Neuronal stem cell (in vitro differentiated cells): ENCODE measurements at regions not wholly inside any gene's neighbourhood (a gene's known extent, or its start where the extent isn't known, plus 50 kb on each side); places are given as distances from the start of the nearest gene placed in this dataset.

Experiments
- DNase-seq: peaks from one replicate; pipeline ENCODE4 v3.0.0-alpha.2; 2013; ENCODE audit warnings: low spot score
- H2AFZ ChIP-seq: one replicate; pipeline ENCODE4 v1.6.1; 2013; ENCODE audit warnings: mild to moderate bottlenecking, low read length, inconsistent platforms
- H2AK5ac ChIP-seq: 2 replicates; pipeline ENCODE4 v1.6.1; 2013; ENCODE audit warnings: low read depth, mild to moderate bottlenecking, inconsistent platforms, low read length, moderate library complexity, mixed read lengths
- H2BK120ac ChIP-seq: 2 replicates; pipeline ENCODE4 v1.6.1; 2013; ENCODE audit warnings: low read depth, mild to moderate bottlenecking, inconsistent platforms, low read length, moderate library complexity, mixed read lengths
- H2BK12ac ChIP-seq: one replicate; pipeline ENCODE4 v1.6.1; 2013; ENCODE audit warnings: low read length, inconsistent platforms
- H2BK15ac ChIP-seq: 2 replicates; pipeline ENCODE4 v1.6.1; 2013; ENCODE audit warnings: mild to moderate bottlenecking, low read length, inconsistent platforms, mixed read lengths
- H2BK5ac ChIP-seq: one replicate; pipeline ENCODE4 v1.6.1; 2013; ENCODE audit warnings: inconsistent platforms, mild to moderate bottlenecking, low read length, moderate library complexity
- H3K14ac ChIP-seq: one replicate; pipeline ENCODE4 v1.6.1; 2013; ENCODE audit warnings: low read length, inconsistent platforms
- H3K18ac ChIP-seq: 2 replicates; pipeline ENCODE4 v1.6.1; 2013; ENCODE audit warnings: low read length, inconsistent platforms
- H3K23ac ChIP-seq: 2 replicates; pipeline ENCODE4 v1.6.1; 2013; ENCODE audit warnings: low read depth, mild to moderate bottlenecking, mixed read lengths, low read length, inconsistent platforms; ENCODE audit not compliant: poor library complexity
- H3K27ac ChIP-seq: replicated peaks from 3 replicates; pipeline ENCODE4 v1.5.1; 2013; ENCODE audit warnings: low read length, inconsistent platforms
- H3K27me3 ChIP-seq, 3 experiments: 2 replicates each; pipeline ENCODE4 v1.6.1; 2013; ENCODE audit warnings: low read length in 3 of 3, mild to moderate bottlenecking in 2 of 3, inconsistent platforms in 1 of 3, low read depth in 1 of 3, mixed read lengths in 1 of 3, moderate library complexity in 1 of 3; ENCODE audit not compliant: control insufficient read depth in 3 of 3, insufficient read depth in 3 of 3
- H3K36me3 ChIP-seq, 2 donors: replicated peaks in 1 of 2; 2 replicates each; pipeline ENCODE4 v1.6.1; 2013; ENCODE audit warnings: low read length in 2 of 2; ENCODE audit not compliant: control insufficient read depth in 2 of 2, insufficient read depth in 2 of 2
- H3K4ac ChIP-seq: 2 replicates; pipeline ENCODE4 v1.6.1; 2013; ENCODE audit warnings: inconsistent platforms, mild to moderate bottlenecking, low read length, moderate library complexity
- H3K4me1 ChIP-seq, 2 donors: 1 replicate in 1 of 2; 2 replicates in 1 of 2; pipeline ENCODE4 v1.6.1; 2013; ENCODE audit warnings: low read length in 2 of 2, low read depth in 1 of 2; ENCODE audit not compliant: control insufficient read depth in 2 of 2, insufficient read depth in 1 of 2
- H3K4me2 ChIP-seq: one replicate; pipeline ENCODE4 v1.6.1; 2013; ENCODE audit warnings: mild to moderate bottlenecking, low read length, inconsistent platforms; ENCODE audit not compliant: insufficient read depth, poor library complexity, severe bottlenecking
- H3K4me3 ChIP-seq, 2 donors: 2 replicates each; pipeline ENCODE4 v1.5.1; 2013; ENCODE audit warnings: low read length in 2 of 2, mild to moderate bottlenecking in 2 of 2, inconsistent platforms in 1 of 2, moderate library complexity in 1 of 2
- H3K79me1 ChIP-seq: one replicate; pipeline ENCODE4 v1.6.1; 2013; ENCODE audit warnings: low read depth, mild to moderate bottlenecking, inconsistent platforms, low read length, moderate library complexity
- H3K9ac ChIP-seq: one replicate; pipeline ENCODE4 v1.6.1; 2013; ENCODE audit warnings: mild to moderate bottlenecking, low read depth, low read length, inconsistent platforms; ENCODE audit not compliant: poor library complexity
- H3K9me3 ChIP-seq, 2 donors: replicated peaks in 1 of 2; 2 replicates each; pipeline versions ENCODE3 to v1.6.1; 2013; ENCODE audit warnings: low read length in 2 of 2, mild to moderate bottlenecking in 2 of 2, inconsistent platforms in 1 of 2, low read depth in 1 of 2, mixed read lengths in 1 of 2, moderate library complexity in 1 of 2; ENCODE audit not compliant: control insufficient read depth in 2 of 2, insufficient read depth in 1 of 2
- H4K8ac ChIP-seq: one replicate; pipeline ENCODE4 v1.6.1; 2013; ENCODE audit warnings: low read depth, mild to moderate bottlenecking, inconsistent platforms, low read length, moderate library complexity
- H4K91ac ChIP-seq: one replicate; pipeline ENCODE4 v1.6.1; 2013; ENCODE audit warnings: low read length, low read depth, mild to moderate bottlenecking, inconsistent platforms; ENCODE audit not compliant: poor library complexity
- WGBS, 2 donors: extraction: QIAGEN DNeasy Blood & Tissue Kit; methylation state at CpG; one replicate each; pipeline ENCODE4 v1.1.7; 2013; ENCODE audit warnings: missing lambda C conversion rate in 2 of 2, mixed read lengths in 1 of 2; ENCODE audit not compliant: insufficient read length in 2 of 2, insufficient replicate concordance in 1 of 2; ENCODE audit errors: extremely low coverage in 2 of 2; 5-methylcytosine and 5-hydroxymethylcytosine counted together

DNA sequence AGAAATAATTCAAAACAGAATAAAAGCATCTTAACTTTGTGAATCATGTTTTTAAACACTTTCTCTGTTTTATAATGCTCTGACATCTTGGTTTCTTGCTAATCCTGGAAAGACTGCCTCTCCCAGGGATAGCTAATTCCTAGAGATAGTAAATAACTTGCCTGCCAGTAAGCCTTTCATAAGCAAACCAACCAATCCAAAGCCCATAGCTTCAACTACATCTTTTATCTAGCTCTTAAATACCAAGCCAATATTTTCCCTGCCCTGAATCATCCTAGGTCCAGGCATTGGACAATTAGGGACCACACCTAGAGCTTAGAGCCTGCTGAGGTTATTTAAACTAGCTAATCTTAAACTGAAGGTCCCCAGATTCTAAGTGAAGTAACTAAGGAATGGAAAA lies 223.7 kb upstream of the DIPK2B start:
- H3K4me2 ChIP-seq, result no peak overlapping the region
- no peaks in the 10 kb centered on the region for H3K4me1 ChIP-seq
- H4K91ac ChIP-seq, result no peak overlapping the region
- H3K9me3 ChIP-seq, result no peaks in the 10 kb centered on the region
- H3K9ac ChIP-seq, result no peak overlapping the region
- H2BK5ac ChIP-seq, result no peak overlapping the region
- no peaks in the 10 kb centered on the region for H3K27me3 ChIP-seq
- no peaks in the 10 kb centered on the region for H3K36me3 ChIP-seq
- DNase-seq, result no peak
- no peak overlapping the region for H2BK12ac ChIP-seq
- H2AFZ ChIP-seq, result no peak overlapping the region
- H2AK5ac ChIP-seq, result no peak overlapping the region
- H3K79me1 ChIP-seq, result no peaks in the 10 kb centered on the region
- H3K27ac ChIP-seq, result no peak overlapping the region
- no peak overlapping the region for H3K4me3 ChIP-seq
- H3K4ac ChIP-seq, result no peak overlapping the region
- no peak overlapping the region for H2BK120ac ChIP-seq
- no peak overlapping the region for H3K18ac ChIP-seq
- no peak overlapping the region for H3K23ac ChIP-seq
- H3K14ac ChIP-seq, result no peak overlapping the region
- no peak overlapping the region for H4K8ac ChIP-seq
- no peak overlapping the region for H2BK15ac ChIP-seq

- Histone ChIP-seq H2BK120ac (no peak overlapping the region), H4K8ac (no peak overlapping the region), H3K9ac (no peak overlapping the region), H2BK5ac (no peak overlapping the region), H2AK5ac (no peak overlapping the region), H3K27ac (no peak overlapping the region), H3K14ac (no peak overlapping the region), H4K91ac (no peak overlapping the region), H3K27me3 (no peaks in the 10 kb centered on the region), H3K4me3 (no peak overlapping the region), H3K4ac (no peak overlapping the region), H3K4me2 (no peak overlapping the region), H3K79me1 (no peaks in the 10 kb centered on the region), H3K18ac (no peak overlapping the region), H2BK12ac (no peak overlapping the region), H3K9me3 (no peaks in the 10 kb centered on the region), H3K23ac (no peak overlapping the region), H3K36me3 (no peaks in the 10 kb centered on the region), H2BK15ac (no peak overlapping the region), H3K4me1 (no peaks in the 10 kb centered on the region), H2AFZ (no peak overlapping the region)
- WGBS, 2 donors, result no CpG with 5 or more reads among the region's 1 CpG
- no peak for DNase-seq
These were observed 221.7 kb upstream of the DIPK2B start for GRCh38 chrX:45422216-45422925.

DNA sequence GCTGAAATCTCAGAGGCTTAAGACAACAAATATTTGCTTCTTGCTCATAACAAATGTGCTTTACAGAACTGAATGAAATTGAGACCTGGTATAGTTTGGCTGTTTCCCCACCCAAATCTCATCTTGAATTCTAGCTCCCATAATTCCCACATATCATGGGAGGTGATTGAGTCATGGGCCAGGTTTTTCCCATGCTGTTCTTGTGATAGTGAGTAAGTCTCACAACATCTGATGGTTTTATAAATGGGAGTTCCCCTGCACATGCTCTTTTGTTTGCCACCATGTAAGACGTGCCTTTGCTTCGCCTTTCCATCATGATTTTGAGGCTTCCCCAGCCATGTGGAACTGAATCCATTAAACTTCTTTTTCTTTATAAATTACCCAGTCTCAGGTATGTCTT lies 221.1 kb upstream of the DIPK2B start:
- Histone ChIP-seq H2AFZ (no peak overlapping the region), H2AK5ac (no peak overlapping the region), H2BK5ac (no peak overlapping the region), H4K91ac (no peak overlapping the region), H2BK15ac (no peak overlapping the region), H3K79me1 (no peaks in the 10 kb centered on the region), H2BK120ac (no peak overlapping the region), H4K8ac (no peak overlapping the region), H3K14ac (no peak overlapping the region), H2BK12ac (no peak overlapping the region), H3K23ac (no peak overlapping the region), H3K4me1 (no peaks in the 10 kb centered on the region), H3K9ac (no peak overlapping the region), H3K4me3 (no peak overlapping the region), H3K4me2 (no peak overlapping the region), H3K18ac (no peak overlapping the region), H3K27me3 (no peaks in the 10 kb centered on the region), H3K4ac (no peak overlapping the region), H3K36me3 (no peaks in the 10 kb centered on the region), H3K9me3 (no peaks in the 10 kb centered on the region), H3K27ac (no peak overlapping the region)
- DNase-seq, result no peak
- no CpG with 5 or more reads among the region's 2 CpGs for WGBS, 2 donors

- no peak overlapping the region for H3K4ac ChIP-seq
- no peak overlapping the region for H3K23ac ChIP-seq
- H3K27ac ChIP-seq, result no peak overlapping the region
- H2AFZ ChIP-seq, result no peak overlapping the region
- H3K36me3 ChIP-seq, result no peaks in the 10 kb centered on the region
- no peak overlapping the region for H3K18ac ChIP-seq
- no peak overlapping the region for H2BK12ac ChIP-seq
- no peak overlapping the region for H4K91ac ChIP-seq
- no peaks in the 10 kb centered on the region for H3K79me1 ChIP-seq
- no peak overlapping the region for H3K9ac ChIP-seq
- H2AK5ac ChIP-seq, result no peak overlapping the region
- peaks cover 0 to 2% of the 10 kb centered on the region in 2 donors for H3K4me1 ChIP-seq
- no peak overlapping the region for H4K8ac ChIP-seq
- no peak for DNase-seq
- H2BK120ac ChIP-seq, result no peak overlapping the region
- H3K9me3 ChIP-seq, result no peaks in the 10 kb centered on the region
- no CpG with 5 or more reads among the region's 3 CpGs for WGBS, 2 donors
- H3K27me3 ChIP-seq, result no peaks in the 10 kb centered on the region
- no peak overlapping the region for H3K4me3 ChIP-seq
- no peak overlapping the region for H2BK5ac ChIP-seq
- no peak overlapping the region for H3K14ac ChIP-seq
- no peak overlapping the region for H3K4me2 ChIP-seq
- no peak overlapping the region for H2BK15ac ChIP-seq
These were observed 203.5 kb upstream of the DIPK2B start for GRCh38 chrX:45404206-45404605.
